Epithelial cell of prostate (primary cell): ENCODE measurements at regions not wholly inside any gene's neighbourhood (a gene's known extent, or its start where the extent isn't known, plus 50 kb on each side); places are given as distances from the start of the nearest gene placed in this dataset.

Experiments used
- DNase-seq: peaks from one replicate; pipeline ENCODE4 v3.0.0-alpha.2; 2011; ENCODE audit warnings: low read depth, low spot score
- H3K27ac ChIP-seq: fragments of 450-650 bp; 2 replicates; pipeline ENCODE4 v1.5.1; 2017; ENCODE audit warnings: mild to moderate bottlenecking

DNA sequence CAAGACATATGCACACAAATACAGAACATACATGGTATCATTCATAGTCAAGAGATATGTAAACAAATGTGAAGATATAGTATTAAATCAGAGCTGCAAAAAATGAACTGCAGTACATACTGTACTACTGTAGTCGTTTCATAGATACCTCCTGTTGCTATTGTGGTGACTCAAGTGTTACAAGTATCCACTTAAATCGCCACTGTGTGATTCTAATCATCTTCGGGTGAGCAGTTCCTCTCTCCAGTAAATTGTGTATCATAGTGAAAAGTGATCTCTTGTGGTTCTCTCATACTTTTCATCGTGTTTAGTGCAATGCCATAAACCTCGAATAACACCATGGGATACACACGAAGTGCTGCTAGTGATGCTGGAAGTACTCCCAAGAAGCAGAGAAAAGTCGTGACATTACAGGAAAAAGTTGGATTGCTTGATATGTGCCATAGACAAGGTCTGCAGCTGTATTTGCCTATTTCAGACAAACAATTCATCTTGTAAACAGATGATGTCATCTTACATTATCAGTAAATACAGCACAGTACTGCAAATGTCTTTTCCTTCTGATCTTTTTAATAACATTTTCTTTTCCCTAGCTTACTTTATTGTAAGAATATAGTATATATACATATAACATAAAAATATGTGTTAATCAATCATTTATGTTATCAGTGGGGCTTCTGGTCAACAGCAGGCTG lies 222.2 kb downstream of the BCL11A start:
- H3K27ac ChIP-seq = no peak overlapping the region

DNA sequence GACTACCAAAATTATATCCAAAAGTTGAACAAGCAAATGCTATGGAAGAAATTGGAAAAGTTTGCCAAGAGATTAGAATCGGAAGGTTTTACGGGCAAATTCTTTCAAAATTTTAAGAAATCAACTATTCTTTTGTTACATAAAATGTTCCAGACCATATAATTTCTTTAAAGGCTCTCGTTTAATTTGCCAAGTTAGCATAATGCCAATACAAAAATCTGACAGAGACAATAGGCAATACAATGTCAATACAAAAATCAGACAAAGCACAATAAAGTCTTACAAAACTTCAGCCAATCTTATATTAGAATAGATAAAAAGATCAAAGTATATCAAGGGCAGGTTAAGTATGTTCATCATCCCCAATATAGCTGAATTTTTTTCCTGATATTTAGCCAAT lies 224.2 kb downstream of the BCL11A start:
- DNase-seq = no peak
- no peak overlapping the region for H3K27ac ChIP-seq

More for the DNA sequence above, 222.2 kb downstream of the BCL11A start:
- DNase-seq = no peak

DNA sequence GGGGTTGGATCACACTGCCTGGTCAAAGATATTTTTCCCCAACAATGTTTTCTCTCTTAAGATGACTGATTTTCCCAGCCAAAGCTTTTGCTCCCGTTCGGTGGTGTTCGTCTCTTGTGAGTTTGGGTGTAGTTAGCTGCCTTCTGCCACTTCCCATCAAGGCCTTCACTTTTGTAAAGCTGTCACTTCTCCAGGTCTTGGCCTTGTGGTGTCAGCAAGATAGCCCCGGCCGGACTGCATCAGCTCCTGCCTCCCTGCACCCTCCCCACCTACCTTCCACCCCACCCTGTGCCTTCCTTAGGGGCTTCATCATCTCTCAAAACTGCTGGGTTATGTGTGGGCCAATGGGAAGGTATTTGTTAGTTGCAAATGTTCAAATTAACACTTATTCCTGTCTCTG lies 228.9 kb downstream of the BCL11A start:
- H3K27ac ChIP-seq = no peak overlapping the region
- DNase-seq = no peak

DNA sequence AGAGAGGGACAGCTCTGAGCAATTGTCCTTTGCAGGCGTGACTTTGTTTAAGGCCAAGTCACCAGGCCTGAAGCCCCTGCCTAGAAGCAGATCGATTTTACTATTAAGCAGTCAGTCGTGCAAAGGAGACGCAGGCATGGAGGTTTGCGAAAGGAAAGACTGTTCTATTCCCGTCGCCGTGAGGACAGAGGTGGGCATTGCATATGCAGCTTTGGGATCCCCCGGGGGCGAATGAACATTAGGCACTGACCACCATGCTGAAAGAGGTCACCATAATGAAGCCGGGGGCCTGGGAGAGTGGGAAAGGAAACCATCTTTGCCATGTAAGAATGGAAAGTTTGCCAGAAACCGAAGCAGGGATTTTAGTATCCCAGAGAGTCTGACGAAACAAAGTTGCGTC lies 231.6 kb downstream of the BCL11A start:
- DNase-seq = no peak
- no peak overlapping the region for H3K27ac ChIP-seq

DNA sequence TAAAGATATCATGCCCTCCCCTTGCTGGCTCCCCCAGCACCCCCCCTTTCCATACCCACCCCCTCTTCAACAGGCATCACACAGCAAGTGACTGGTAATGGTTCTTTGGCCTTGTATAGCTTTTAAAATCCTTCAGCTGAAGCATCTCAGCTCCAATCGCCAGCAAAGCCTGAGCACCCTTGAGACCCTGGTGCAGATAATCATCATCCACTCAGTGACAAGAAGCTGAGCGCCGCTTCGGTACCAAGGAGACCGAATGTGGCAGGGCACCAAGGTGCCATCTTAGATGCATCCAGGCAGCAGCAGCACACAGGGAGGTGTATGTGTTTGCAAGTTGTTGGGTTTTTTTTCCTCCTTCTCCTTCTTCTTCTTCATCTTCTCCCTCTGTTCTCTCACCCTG lies 232.7 kb downstream of the BCL11A start:
- no peak overlapping the region for H3K27ac ChIP-seq
- DNase-seq = no peak

DNA sequence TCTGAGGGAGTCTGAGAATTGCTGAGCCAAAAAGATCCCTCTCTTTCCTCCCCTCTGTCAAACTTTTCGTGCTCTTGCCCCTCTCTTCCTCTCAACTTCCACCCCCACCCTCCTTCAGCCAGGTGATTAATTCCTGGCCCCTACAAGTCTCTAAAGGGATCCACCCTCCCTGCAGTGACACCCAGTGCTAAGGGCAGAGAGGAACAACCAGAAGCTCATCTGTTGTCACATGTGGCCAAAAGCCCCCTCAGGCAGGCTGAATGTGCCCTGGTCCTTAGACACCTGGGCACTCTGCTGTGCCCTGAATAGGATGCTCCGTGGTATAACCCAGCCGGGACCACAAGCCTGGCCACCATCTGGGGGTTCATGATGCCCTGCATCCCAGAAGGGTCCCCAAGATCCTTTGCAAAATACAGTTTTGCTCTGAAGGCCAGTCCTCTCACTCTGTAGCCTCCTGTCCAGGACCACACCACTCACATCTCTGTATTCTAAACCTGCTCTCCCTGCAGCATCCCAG lies 234.4 kb downstream of the BCL11A start:
- DNase-seq = no peak
- no peak overlapping the region for H3K27ac ChIP-seq

DNA sequence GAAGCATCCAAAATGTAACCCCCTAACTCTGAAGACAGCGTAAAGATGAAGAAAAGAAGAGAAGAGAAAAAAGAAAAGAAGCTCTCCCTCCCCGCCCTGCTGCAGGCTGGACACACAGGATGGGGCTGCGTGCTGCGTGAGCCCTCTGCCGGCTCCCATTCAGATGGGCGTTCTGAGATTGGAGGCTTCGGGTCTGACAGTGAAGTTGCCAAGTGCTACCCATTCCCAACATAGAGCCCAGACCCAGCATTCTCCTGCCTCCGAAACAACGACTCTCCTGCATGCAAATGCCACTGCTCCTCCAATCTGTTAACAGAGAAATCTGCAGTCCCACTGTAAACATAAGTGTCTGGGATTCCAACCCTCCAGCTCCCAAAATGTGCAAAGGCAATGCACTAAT lies 234.9 kb downstream of the BCL11A start:
- DNase-seq = no peak
- no peak overlapping the region for H3K27ac ChIP-seq

DNA sequence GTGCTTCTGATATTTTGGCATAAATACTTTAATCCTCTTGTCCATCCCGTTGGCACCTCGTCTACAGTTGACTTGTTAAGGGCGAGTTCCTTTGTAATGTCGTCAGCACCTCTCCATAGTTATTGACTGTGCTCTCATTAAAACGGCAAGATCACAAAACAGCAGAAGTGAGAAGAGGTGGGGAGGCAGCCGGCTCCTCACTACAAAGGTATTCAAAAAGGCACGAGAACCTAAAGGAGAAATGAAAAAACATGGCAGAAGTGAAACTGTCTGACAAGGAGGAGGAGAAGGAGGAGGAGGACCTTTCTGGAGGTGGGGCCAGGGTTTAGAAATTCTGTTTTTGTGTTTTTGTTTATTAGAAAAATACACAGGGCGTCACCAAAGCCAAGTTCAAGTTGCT lies 235.6 kb downstream of the BCL11A start:
- no peak overlapping the region for H3K27ac ChIP-seq
- no peak for DNase-seq

DNA sequence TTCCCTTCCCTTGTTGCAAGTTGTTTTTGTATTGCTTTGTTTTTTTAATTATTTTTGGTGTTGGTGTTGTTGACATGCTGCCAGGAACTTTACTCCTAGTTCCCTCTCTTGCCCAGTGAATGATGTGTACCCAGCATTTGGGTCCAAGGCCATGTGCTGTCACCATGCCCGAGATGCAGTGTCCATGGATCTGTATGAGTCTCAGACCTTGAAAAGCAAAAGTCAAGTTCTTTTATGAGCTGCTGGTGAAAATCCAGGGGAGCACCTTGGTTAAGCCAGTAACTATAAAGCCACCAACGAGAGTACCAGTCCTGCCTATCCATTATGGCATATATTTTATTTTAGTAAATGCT lies 236.4 kb downstream of the BCL11A start:
- H3K27ac ChIP-seq = no peak overlapping the region
- DNase-seq = no peak

DNA sequence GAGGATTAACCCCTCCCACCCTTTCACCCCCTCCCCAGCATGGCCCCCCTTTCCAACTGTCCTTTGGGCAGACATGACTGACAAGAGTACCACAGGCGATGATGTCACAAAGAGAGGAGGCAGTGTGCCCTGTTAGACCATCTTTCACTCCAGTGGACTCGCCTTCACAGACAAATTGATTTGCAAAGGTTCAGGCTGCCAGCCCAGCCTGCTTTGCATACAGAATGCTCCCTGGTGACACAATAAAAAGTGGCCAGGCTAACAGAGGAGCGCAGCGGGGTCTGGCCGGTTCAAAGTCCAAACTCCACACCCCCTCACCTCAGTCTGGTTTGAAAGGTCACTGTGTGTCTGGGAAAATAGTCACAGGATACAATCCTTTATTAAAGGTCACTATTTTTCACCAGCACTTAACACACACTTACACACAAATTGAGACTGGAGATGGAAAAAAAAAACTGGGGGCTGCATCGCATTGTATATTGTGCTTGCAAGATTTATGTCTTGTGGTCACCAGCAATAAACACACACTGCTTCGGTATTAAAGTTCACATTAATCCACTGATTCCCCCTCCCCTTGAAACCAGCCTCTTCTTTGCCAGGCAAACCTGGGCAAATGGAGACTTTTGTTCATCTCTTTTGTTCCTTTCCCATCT lies 236.9 kb downstream of the BCL11A start:
- no peak overlapping the region for H3K27ac ChIP-seq
- no peak for DNase-seq

DNA sequence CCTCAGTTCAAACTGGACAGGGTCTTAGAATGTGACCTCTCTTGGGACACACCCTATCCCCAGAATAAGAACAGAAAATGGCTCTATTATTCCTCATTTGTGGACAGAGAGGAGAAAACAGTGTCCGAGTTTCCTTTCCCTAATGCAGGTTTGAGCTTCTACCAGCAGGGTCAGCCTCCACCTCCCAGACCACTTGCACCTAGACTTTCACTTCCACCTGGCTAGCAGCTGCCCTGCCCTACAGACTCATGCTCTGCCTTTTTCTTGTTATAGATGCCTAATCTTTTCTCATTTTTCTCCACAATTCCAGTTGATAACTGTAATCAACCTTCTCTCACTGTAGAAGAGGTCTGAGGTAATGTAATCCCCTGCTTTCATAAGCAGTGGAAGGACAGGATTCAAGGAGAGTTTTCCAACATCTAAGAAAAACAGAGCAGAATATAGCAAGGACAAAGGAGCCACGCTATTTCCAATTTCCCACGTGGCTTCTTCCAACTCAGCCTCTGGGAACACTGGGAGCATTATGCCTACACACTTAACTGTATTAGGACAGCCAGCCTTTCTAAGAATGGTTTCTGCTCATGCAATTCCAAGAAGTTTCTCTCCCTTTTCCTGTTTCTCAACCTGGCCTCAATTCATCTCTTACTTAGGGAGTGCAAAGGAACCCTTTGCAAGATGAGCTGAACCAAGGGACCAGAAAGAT lies 239.8 kb downstream of the BCL11A start:
- no peak overlapping the region for H3K27ac ChIP-seq
- DNase-seq = no peak

DNA sequence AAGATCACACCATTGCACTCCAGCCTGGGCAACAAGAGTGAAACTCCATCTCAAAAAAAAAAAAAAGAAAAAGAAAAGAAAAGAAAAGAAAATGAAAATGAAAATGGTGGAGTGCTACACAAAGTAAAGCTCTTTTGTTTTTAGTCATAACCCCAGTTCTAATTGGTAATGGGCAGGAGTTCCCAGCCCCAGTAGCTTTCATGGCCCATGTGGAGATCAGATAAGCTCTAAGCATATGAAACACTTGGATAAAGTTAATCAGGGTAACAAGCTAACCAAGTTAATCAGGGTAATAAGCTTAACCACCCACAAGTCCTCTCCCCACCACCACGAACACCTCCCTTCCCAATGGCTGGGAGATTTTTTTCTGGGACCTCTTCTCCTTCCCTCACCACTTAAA lies 240.8 kb downstream of the BCL11A start:
- DNase-seq = no peak
- no peak overlapping the region for H3K27ac ChIP-seq

DNA sequence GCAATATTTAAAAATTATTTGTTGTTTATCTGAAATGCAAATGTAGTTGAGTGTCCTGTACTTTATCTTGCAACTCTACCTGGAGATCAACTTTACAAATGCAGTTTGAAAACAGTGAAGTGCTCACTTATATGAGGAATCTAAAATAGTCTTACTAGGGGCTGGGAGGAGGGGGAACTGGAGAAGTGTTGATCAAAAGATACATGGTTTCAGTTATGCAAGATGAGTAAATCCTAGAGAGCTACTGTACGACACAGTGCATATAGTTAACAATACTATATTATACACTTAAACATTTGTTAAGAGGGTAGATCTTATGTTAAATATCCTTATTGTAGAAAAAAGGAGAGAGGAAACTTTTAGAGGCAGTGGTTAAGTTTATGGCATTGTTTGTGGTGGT lies 241.9 kb downstream of the BCL11A start:
- no peak for DNase-seq

DNA sequence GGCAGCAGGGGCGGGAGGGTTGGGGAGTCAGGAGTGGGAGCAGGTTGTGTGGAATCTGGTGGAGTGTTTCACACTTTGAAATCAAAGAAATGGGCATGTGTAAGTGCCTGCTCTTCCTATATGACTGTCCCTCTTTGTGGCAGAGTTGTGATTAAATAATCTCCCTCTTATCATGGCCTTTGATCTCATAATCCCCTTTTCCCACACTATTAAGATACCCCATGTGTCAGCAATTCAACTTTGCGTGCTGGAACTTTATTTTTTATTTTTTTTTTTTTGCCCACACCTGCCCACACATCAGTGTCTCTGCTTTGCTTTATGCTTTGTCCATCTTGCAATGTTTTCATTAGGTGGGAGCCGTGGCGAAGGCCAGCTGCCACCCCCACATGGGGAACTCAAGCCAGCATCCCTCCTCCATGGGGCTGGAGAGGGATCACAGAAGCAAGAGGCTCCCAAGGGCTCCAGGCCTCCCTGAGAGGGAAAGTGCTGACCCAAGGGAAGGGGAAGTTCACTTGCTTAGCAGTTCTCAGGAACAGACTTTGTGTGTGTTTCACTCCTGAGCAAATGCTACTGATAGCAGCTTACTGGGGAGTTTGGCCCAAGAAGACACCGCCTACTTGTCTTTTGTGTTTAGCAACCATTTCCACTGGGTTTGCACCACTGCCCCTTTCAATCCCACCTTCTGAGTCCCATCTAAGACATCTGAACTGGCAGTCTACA lies 243.4 kb downstream of the BCL11A start:
- no peak for DNase-seq
- H3K27ac ChIP-seq = no peak overlapping the region

More for the DNA sequence above, 241.9 kb downstream of the BCL11A start:
- no peak overlapping the region for H3K27ac ChIP-seq

DNA sequence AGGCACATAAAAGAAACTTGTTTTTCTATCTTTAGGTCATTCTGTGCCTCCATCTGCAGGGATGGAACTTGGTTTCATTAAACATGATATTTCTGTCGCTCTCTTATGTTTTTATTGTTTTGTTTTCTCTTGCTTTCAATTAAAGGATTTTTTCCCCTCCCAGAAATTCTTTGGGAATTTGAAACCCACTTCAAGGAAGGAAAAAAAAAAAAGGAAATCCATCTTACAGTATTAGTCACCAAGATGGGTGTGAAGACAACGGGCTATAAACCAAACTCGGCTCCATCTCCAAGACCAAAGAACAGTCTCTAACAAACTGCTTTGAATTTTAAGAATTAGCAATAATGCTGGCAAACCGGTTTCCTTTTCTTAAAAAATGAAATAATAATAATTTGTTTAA lies 244.1 kb downstream of the BCL11A start:
- H3K27ac ChIP-seq = no peak overlapping the region
- DNase-seq = no peak

DNA sequence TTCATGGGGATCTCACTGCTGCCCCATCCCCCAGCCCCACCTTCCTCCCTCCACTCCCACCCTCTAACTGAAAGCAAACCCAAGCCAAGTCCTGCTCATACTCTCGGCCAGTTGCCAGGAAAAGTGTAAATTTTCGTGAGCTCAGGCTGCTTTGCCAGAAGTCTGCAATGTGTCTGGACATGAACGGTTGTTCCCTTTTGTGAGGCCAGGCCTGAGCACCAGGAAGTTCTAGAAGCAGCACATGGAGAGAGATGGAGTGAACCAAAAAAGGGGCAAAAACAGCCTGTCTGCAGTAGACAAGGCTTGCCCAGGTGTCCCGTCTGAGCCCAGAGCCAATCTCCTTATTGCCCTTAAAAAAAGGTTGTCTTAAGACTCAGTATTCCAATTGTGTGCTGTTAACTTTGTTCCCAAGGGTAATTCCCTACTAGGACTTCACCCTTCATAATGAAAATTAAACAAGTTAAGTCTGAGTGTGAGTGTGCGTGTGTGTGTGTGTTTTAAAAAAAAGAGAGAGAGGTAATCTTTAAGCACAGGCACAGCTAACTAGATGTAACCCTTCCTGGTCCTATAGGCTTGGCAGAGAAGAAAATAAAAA lies 247.1 kb downstream of the BCL11A start:
- peak; percentile 45 for DNase-seq
- H3K27ac ChIP-seq = peak overlapping the region; percentile 3

DNA sequence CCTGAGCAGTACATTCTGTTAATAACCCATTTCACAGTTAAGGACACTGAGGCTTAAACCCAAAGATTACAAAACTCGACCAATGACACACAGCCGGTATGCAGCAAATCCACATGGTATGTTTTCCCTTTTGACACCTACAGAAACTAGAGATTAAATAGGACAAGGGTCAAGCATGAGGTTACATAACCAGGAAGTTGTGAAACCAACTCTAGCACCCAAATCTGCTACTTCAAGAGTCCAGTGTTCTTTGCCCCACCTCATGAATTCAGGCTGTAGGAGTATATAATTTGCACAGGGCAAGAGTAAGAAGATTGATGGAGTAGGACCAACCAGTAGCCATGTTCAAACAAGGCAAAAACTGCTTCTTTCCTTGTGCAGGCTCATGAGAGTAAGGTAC lies 249.8 kb downstream of the BCL11A start:
- no peak overlapping the region for H3K27ac ChIP-seq
- DNase-seq = no peak

DNA sequence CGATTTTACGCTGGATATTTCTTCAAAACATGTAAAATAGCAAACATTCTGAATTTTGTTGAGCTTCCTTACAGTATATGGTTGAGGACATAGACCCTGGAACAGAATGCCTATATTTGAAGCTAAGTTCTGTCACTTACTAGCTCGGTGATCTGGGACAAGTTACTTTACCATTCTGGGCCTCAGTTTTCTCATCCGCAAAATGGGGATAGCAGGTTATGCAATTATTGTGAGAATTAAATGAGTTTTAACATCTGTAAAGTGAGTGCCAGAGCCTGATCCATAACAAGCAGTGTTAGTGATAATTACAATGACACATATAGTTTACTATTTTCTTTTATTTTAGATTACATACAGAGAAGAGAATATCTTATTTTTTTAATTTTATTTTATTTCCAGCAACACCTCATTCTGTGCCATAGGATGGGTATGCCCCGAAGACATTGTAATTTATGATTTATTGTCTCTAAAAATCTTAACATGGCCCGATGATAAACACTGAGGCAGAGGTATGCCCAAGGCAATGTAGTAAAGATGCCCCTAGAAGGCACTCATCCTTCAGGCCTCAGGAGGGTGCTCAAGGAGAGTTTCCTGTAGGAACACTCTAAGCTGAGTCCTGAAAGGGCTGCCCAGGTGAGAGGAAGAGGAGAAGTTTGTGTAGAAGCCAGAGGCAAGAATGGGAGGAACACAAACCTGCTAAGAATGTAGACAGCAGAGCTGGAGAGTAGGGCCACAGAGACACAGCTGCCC lies 250.9 kb downstream of the BCL11A start:
- no peak overlapping the region for H3K27ac ChIP-seq
- no peak for DNase-seq

DNA sequence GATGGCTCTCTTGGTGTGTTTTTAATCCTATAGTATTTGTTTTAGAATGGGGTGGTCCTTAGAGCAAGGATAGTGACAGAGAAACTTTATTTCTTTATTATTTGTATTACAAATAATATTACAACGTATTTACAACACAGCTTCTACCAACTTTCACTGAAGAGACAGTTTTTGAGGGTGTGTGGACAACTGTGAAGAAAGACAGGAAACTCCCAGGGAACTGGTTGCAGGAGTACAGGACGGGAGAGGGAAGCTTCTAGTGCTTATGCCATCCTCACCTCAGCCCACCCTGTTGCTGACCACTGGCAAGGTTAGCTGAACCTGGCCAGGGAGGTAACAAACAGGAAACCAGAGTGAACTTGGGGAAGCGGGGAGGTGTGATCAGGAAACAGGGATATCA lies 251.7 kb downstream of the BCL11A start:
- no peak overlapping the region for H3K27ac ChIP-seq
- DNase-seq = no peak

DNA sequence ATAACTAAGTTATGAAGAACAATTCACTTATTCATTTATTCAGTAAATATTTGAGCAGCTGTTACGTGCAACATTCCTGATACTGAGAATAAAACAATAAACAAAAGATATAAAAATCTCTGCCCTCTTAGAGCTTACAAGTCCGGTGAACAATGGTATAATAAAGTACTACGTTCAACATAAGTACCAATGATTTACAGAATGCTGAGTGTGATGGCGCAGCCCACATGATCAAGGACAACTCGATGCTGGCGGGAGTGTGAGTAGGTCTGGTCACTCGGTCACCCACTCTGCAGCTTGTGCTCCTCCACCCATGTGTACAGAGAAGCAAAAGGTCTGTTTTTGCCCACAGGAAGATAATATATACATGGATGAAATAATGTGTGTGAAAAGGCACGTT lies 254.3 kb downstream of the BCL11A start:
- DNase-seq = no peak

More for the DNA sequence above, 254.3 kb downstream of the BCL11A start:
- H3K27ac ChIP-seq = no peak overlapping the region
